ENCODE measurements at regions not wholly inside any gene's neighbourhood (a gene's known extent, or its start where the extent isn't known, plus 50 kb on each side); places are given as distances from the start of the nearest gene placed in this dataset.

DNA sequence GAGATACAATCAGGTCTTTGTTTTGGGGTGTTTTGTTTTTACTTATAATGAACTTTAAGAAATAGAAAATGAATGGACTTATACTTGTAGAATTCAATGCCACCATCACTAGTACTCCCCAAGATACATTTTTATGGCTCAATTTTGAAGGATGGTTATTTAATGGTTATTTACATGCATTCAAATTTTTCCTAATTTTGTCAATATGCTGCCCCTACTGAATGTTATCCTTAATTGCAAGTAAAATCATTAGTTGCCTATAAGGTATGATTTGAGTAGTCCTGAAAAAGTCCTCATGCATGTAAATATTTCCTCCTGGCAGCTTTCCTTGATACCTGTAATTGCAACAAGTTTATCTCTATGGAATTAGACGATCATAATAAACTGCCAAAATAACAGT, 391.2 kb downstream of the BCAT1 start:
- DNase-seq (ENCODE audit: low spot score) = no peak

DNA sequence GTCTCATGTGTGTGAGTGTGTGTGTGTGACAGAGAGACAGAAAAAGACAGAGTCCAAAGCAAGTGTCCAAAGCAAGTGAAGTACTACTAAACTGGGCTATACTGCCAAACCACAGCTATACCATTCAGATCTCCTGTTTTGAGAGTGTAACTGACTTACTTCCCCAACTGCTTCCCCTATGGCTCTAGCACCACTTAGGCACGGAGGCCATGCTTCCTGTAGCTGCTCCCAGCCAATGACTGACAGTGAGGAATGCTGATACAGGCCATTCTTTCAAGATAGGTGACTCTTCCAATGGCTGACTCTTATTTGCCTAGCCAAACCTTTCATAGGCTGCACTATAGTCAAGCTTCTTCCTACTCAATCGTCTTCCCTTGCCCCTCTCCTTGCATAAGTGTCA, 393.2 kb downstream of the BCAT1 start:
- no peak for DNase-seq (ENCODE audit: low spot score)

DNA sequence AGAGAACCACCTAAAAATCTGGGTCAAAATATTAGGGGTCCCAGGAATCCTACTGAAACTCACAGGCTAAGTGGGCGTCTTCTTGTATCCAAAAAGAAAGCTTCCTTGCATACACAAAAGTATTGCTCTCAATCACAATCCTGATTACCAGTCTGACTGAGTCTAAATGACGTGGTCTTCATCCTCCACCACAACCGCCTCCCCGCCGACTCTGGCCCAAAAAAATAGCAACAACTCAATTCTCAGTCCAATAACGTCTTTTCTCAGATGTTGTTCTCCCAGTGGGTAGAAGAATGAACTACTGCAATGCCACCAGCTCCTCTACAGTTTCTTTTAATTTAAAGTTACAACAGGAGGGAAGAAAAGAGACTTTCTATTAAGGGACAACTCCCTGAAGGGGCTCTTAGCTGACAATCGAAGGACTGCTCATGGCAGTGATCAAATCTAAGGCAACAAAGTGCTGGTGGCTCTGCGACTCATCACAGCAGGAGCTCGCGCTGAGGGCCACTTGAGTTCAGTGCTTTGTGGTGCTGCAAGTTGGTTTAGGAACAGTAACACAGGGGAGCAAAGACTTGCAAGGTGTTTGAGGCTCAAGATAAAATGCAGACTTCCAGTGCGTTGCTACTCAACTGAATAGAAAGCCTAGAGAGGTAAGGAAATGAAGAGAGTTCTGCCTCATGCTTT, 394.1 kb downstream of the BCAT1 start:
- no peak for DNase-seq (ENCODE audit: low spot score)

DNA sequence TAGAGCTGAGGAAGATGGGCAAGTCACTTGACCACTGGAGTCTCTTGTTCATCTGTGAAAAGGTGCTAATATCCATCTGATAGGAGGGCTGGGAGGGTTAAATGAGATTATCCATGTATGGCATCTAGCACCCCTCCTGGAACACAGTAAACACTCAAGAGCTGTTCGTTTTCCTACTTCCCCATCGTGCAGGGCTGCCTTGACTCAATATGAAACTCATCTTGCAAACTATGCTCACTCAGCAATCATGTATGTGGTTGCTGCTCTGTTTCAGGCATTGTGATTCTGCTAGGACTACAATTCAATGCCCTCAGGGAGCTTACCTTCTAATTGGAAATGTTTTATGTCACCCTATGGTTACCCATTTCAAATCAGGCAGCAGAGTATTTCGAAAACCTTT, 395.6 kb downstream of the BCAT1 start:
- no peak for DNase-seq (ENCODE audit: low spot score)

DNA sequence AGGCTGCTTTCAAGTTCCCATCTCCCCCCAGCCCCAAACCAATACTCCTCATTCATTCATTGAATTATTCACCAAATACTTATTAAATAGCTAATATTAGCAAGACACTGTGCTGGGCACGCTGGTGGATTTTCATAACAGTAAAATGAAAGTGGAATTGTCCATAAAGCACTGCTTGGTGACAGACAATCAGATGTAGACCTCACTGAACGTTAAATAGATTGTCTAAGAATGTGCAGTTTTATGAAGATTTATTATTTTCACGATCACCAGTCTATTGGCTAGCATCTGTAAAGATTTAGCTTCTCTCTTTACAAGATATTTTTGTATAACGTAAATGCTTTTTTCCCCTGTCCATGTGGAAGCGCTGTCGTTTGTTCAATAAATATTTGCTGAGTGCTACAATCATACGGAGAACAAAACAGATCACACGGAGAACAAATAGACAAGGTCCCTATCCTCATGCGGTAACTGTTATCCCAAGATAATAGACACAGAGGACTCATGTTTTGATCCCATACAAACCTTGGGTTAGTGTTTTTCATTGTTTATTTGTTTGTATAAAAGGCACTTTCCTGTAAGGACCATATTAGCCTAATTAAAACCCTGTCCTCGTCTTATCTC, 397.6 kb downstream of the BCAT1 start:
- no peak for DNase-seq (ENCODE audit: low spot score)

DNA sequence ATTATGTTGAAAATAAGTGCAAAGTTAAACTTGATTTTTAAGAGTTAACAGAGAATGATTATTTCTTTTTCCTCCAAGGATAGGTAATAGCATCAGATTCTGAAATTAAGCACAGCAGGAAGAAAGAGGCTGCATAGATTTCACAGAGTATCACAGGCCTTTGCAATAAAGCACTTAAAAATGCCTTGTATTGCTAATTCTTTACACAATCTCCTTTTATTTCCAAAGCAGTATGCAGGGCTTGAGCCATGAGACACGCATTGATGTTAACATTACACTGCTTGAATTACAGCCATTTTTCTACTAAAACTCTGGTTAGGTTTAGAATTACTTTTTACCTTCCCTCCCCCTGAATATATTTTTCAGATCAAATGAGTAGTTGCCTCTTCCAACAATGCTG, 398.3 kb downstream of the BCAT1 start:
- DNase-seq (ENCODE audit: low spot score) = no peak

DNA sequence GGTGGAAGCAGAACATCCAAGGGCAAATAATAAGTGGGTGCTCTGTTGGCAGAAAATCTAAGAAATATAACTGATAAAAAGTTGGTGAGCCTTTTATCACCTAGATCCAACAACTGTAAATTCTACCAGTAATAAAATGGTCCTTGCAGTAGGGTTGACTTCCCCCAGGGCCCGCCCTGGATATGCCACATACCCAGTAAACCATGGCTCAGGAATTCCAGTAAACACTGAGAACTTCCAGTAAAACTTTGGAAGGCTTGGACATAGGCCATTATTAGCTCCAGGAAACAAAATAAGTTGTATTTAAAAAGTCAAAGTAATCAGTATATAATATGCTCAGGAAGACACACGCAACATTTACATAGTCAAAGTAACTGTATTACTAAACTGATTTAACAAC, 402.2 kb downstream of the BCAT1 start:
- DNase-seq (ENCODE audit: low spot score) = no peak

DNA sequence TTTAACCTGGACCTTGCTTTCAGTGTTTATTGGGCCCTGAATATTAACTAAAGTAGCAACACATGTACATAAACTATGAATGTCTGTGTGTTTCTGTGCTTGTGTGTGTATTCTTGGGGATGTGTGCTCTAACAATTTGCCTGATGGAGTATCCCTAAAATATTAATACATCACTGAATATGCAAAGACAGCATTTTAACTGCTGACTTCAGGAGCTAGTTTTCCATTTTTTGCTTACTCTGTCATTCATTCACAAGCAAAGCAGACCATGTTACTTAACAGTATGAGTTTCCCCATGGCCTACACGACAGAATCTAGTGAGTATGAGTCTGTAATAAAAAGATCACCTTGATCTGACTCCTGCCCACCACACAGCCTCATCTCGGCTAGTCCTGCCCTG, 402.8 kb downstream of the BCAT1 start:
- no peak for DNase-seq (ENCODE audit: low spot score)

DNA sequence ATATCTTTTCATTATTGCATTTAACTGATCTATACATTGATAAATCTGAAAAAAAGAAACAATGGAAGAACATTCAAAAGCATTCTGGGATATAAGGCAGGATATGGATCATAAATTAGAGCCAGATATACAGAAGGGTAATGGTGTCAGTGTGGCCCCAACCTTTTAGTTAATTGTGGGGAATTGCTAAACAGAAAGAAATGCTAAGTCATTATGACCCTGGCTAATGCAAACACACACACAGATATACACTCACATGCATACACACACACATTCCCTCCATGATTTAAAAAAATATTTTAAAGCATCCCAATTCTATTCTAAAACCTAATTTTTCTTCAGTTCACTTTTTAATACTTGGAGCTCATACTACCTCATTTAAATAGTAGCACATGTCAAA, 404.5 kb downstream of the BCAT1 start:
- DNase-seq (ENCODE audit: low spot score) = no peak

DNA sequence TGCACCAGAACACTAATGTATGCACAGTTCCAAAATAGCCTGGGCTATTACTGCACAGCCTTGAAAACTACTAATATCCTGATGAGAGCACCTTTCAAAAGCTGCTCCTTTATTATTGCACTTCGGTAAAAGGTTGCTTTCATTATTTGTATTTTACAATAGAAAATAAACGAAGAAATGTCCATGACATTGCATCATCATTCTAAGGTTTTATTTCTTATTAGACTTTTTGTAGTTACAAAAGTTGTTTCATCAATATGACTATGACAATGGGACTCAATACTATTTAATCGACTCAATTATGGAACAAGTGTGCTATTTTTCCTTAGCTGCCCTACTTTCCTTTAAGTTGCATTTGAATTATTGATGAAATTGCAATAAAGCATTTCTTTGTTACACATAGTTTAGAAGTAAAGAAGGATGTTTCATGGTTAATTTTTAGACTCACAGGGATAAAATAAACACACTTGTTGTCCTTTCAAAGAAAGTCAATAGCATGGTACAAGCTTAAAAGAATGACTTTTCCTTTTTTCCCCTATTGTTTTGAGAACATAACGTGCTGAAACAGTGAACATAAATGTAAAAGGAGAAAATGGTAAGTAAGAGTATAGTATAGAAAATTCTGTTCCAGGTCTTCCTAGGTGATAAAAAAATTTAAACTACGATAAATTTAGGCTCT, 407.6 kb downstream of the BCAT1 start:
- DNase-seq (ENCODE audit: low spot score) = no peak

DNA sequence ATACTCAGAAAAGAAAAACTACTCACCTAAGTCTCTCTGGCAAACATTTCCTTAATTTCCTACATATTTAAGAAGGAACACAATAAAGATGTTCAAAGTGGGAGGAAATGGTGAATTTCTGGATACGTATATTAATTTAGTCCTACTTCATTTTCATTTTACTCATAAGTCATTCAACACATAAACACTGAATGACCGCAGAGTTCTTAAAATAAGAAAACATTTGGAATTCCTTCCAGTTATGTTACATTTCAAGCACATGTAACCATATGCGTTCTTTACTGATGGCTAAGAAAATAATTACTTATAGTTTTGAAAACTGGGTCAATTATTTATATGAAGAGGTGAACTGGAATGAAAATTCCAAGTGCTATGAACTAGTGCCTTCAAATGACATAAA, 409.3 kb downstream of the BCAT1 start:
- DNase-seq (ENCODE audit: low spot score) = no peak

DNA sequence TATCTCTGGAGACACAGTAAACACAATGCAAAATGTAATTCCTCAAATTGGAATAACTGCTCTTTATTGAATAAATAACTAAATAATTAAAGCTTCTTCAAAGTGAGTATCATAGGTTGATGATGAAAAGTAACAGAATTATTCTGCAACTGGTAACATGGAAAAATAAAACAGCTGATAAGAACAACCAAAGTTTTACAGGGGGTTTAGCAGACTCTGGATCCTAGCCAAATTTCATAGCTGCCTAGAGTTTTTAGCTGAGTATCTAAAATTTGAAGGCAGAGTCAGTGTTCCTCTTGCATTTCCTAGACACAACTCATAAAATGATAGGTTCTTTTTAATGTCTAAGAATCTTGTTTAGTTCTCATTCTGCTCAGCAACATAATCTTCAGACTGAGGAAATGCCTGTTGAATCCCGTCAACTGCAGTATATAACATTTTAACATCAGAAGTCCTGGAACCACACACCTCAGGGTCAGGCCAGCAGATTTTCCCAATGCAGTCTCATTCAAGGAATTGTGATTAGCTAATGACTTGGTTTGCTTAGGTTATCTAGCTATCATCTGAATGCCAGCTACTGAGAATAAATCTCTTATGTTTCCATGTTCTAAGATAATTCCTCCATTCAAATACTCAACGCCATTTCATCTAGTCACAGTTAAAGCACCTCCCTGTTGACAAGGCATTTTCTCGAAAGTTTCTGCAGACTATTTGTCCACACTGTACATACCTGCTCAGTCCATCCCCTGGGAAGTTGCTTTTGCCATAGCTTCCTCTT, 411.6 kb downstream of the BCAT1 start:
- no peak for DNase-seq (ENCODE audit: low spot score)

DNA sequence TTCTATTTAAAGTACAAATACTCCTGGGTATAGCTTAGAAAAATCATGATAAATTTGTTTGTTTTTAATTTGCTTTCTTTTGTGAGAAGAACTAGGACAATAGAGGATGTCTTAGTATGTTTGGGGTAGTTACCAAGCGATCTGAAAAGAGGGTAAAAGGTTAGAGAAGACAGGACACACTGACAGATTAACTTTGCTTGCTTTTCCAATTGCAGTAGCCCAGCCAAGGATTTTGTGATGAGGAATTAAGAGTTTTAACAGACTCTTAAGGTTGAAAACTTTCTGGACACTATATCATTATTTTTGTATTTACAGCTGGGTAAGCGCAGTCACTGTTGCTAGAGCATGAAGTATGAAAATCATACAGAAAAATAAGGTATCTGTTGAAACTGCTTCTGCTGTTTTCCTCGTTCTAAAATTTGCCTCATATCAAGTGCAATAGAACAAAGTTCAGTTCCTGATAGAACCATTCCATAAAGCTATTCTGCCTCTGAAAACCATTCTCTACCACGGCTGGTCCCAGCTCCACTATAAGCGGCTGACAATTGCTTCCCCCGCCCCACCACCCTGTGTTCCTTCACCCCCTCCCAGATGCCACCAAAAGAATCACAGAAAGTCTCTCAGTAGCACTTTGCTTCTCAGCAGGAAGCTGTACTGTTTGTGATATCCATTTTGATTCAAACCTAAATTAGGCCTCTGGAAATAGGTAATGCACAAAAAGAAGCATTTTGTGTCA, 413.4 kb downstream of the BCAT1 start:
- DNase-seq (ENCODE audit: low spot score) = no peak

DNA sequence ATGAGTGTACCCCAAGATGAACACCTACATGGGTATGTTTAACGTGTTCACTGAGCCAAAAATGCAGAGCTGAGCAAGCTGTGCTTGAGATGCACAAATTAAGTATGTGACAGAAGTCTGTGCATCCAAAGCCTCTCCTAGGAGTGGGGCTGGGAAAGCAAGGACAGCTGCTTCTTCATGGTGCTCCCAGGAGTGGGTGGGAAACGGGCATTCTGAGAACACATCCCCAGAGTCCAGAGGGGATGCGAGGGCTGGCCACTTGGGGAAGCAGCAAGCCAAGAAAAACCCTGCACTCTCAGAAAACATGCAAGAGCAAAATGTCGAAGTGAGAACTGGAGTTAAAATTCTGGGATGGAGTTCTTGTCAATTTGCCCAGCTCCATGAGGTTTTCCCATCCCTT, 414.3 kb downstream of the BCAT1 start:
- DNase-seq (ENCODE audit: low spot score) = no peak

DNA sequence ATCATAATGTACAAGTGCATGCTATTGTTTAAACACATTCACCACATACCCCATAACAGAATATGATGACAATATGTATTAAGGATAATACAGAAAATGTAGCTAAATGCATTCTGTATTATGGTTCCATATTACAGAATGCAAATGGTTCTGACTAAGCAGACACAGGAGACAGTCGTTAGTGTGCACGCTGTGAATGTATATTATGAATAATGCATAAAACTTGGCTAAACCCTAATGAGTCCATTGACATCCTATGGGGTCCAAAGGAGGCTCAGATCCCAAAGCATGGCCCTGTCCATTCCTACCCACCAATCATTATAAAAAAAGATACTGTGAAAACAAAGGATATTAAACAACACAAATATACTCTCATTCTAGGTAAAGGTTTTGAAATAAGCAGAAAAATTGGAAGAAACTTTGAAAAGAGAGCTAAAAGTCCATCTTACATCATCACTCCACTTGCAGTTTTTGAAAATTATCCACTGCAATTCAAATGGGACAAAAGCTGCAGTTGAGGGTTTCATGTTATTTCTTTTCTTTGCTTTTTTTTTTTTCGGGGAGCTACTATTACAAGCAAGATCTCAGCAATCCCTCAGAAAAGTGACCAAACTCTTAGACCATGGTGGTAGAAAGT, 415.1 kb downstream of the BCAT1 start:
- no peak for DNase-seq (ENCODE audit: low spot score)

DNA sequence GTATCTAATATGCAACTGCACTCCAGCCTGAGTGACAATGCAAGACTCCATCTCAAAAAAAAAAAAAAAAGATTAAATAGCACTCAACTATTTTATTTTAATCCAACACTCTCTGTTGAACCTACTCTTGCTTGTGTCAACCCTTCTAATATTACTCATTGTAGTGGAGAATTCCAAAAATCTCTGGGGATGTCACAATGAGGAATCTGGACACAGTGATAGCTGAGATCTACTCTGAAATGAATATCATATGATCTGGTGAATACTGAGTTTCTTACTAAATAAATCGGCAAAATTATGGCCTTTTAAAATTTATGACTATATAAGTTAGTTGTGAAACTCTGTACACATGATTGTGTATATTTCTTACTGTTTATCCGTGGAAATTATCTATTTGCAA, 418.2 kb downstream of the BCAT1 start:
- no peak for DNase-seq (ENCODE audit: low spot score)

DNA sequence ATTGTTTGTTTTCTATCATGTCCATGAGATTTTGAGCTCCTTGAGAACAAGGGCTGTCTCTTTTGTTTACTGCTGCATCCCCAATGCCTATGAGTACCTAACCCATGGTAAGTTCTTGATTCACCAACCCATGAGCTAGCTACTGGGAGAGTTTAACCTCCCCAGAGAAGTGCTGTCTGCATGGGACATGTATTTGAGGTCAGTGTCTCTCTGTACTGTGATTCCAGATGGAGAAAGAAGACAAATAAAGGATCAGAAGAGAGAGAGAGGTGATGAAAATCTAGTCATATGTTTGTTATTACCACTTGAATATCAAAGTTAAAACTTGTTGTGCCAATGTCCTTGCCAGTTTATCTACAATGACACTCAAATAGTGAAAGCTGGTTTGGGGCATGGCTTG, 421.8 kb downstream of the BCAT1 start:
- no peak for DNase-seq (ENCODE audit: low spot score)

DNA sequence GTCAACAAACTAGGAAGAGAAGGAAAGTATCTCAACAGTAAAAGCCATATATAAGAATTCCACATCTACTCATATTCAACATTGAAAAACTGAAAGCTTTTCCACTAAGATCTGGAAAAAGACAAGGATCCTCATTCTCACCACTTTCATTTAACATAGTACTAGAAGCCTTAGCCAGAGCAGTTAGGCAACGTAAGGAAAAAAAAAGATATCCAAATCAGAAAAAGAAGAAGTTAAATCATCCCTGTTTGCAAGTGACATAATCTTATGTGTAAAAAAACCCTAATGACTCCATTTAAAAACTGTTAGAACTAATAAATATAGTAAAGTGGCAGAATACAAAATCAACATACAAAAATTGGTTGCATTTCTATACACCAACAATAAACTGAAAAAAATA, 426.2 kb downstream of the BCAT1 start:
- no peak for DNase-seq (ENCODE audit: low spot score)

DNA sequence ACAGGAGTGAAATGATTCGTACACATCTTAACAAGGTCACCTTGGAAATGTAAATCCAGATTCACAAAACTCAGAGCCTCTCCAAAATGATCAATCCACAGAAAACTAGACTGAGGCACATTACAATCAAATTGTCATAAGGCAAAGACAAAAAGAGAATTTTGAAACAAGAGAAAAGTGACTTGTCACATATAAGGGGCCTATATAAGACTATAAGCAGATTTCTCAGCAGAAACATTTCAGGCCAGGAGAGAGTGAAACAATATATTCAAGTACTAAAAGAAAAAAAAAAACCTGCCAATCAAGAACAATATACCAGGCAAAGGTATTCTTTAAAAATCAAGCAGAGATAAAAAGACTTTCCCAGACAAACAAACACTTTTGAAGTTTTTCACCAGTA, 429.1 kb downstream of the BCAT1 start:
- DNase-seq (ENCODE audit: low spot score) = no peak

DNA sequence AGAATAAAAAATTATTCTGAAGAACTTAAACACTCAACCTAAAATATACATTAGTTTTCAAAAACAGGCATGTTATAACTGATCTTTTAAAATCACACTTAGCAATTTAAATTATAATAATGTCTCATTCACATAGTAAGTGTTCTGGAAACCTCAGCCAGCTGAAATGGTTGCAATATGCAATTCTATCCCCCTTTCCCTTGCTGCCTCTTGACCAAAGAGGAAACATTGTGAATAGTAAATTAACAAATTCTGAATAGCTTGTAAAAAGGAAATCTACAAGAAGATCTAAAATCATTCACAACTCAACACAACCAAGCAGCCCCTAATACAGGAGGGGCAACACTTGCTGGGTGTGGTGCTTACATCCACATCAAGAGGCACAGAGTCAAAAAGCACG, 431.9 kb downstream of the BCAT1 start:
- no peak for DNase-seq (ENCODE audit: low spot score)

DNA sequence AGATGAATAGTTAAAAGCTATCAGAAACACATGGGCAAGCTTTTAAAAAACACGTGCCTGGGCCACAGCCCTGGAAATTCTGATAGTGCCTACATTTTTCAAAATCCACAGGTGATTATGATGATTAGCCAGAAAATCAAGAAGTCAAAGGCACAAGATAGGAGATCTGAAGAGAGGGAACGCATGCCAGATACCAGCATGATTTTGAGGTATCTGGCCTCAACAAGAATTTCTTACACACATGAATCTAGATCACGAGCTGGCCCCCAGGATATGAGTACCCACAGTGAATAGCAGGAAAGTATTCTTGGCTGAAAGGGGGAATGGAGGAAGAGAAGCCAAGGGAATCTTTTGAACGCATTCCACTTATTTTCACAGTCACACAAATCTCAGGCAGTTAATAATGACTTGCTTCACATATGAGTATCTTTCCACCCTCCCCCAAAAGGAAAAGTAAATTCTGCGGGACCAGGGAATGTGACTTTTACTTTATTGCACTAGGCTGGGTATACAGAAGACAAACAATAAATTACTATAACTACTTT, 438.2 kb downstream of the BCAT1 start:
- no peak for DNase-seq (ENCODE audit: low spot score)
